ENCODE measurements at regions not wholly inside any gene's neighbourhood (a gene's known extent, or its start where the extent isn't known, plus 50 kb on each side); places are given as distances from the start of the nearest gene placed in this dataset.

- intact Hi-C loops (cut with DNase I) = no loop called here
- no peak for DNase-seq (ENCODE audit: missing footprints)
- ATAC-seq = no peak
Observed at GRCh38 chr21:41659791-41660560, 106.9 kb downstream of the RIPK4 start.

- DNase-seq (ENCODE audit: missing footprints) (no peak), ATAC-seq (no peak)
- intact Hi-C loops (cut with DNase I) = no loop called here
Observed at GRCh38 chr21:41656946-41657525, 109.8 kb downstream of the RIPK4 start.

- no peak for DNase-seq (ENCODE audit: missing footprints)
- ATAC-seq = no peak
- intact Hi-C loops (cut with DNase I) = no loop called here
Observed at GRCh38 chr21:41655259-41655658, 111.6 kb downstream of the RIPK4 start.

GRCh38 chr21:41653954-41654491 lies 112.8 kb downstream of the RIPK4 start:
- peak; percentile 78 for ATAC-seq

GRCh38 chr21:41653243-41653953 lies 113.5 kb downstream of the RIPK4 start:
- DNase-seq (ENCODE audit: missing footprints) = no peak
- intact Hi-C loops (cut with DNase I) = no loop called here
- no peak for ATAC-seq

More at GRCh38 chr21:41653954-41654491, 112.8 kb downstream of the RIPK4 start:
- intact Hi-C loops (cut with DNase I) = no loop called here
- DNase-seq (ENCODE audit: missing footprints) = no peak

GRCh38 chr21:41651830-41652229 lies 115.0 kb downstream of the RIPK4 start:
- intact Hi-C loops (cut with DNase I) = no loop called here
- ATAC-seq (no peak), DNase-seq (ENCODE audit: missing footprints) (no peak)

- ATAC-seq (no peak), DNase-seq (ENCODE audit: missing footprints) (peak; percentile 20)
- intact Hi-C loops (cut with DNase I) = no loop called here
Observed at GRCh38 chr21:41651406-41651805, 115.4 kb downstream of the RIPK4 start.

GRCh38 chr21:41650526-41651145 lies 116.2 kb downstream of the RIPK4 start:
- intact Hi-C loops (cut with DNase I) = no loop called here

GRCh38 chr21:41648591-41649031 lies 118.2 kb downstream of the RIPK4 start:
- intact Hi-C loops (cut with DNase I) = no loop called here
- DNase-seq (ENCODE audit: missing footprints) = no peak
- ATAC-seq = peak; percentile 61

More at GRCh38 chr21:41650526-41651145, 116.2 kb downstream of the RIPK4 start:
- peak; percentile 22 for DNase-seq (ENCODE audit: missing footprints)
- ATAC-seq = no peak

GRCh38 chr21:41647806-41648561 lies 118.9 kb downstream of the RIPK4 start:
- ATAC-seq (no peak), DNase-seq (ENCODE audit: missing footprints) (no peak)
- intact Hi-C loops (cut with DNase I) = no loop called here

- intact Hi-C loops (cut with DNase I) = no loop called here
- ATAC-seq = no peak
Observed at GRCh38 chr21:41643246-41643966, 123.4 kb downstream of the RIPK4 start.

GRCh38 chr21:41641821-41642701 lies 124.8 kb downstream of the RIPK4 start:
- intact Hi-C loops (cut with DNase I) = no loop called here
- DNase-seq (ENCODE audit: missing footprints) = peak; percentile 85

More at GRCh38 chr21:41643246-41643966, 123.4 kb downstream of the RIPK4 start:
- no peak for DNase-seq (ENCODE audit: missing footprints)

GRCh38 chr21:41641510-41641815 lies 125.4 kb downstream of the RIPK4 start:
- intact Hi-C loops (cut with DNase I) = no loop called here
- peak; percentile 23 for ATAC-seq
- DNase-seq (ENCODE audit: missing footprints) = no peak

More at GRCh38 chr21:41641821-41642701, 124.8 kb downstream of the RIPK4 start:
- peak; percentile 82 for ATAC-seq

- ATAC-seq (peak; percentile 74), DNase-seq (ENCODE audit: missing footprints) (no peak)
- intact Hi-C loops (cut with DNase I) = no loop called here
Observed at GRCh38 chr21:41640748-41641509, 125.9 kb downstream of the RIPK4 start.

- DNase-seq (ENCODE audit: missing footprints) = no peak
- ATAC-seq = no peak
- intact Hi-C loops (cut with DNase I) = no loop called here
Observed at GRCh38 chr21:41639766-41640165, 127.1 kb downstream of the RIPK4 start.

GRCh38 chr21:41639336-41639735 lies 127.5 kb downstream of the RIPK4 start:
- ATAC-seq = no peak
- no peak for DNase-seq (ENCODE audit: missing footprints)
- intact Hi-C loops (cut with DNase I) = no loop called here

Measured in Right ventricle myocardium inferior (tissue), 1 donor.